ENCODE measurements at regions not wholly inside any gene's neighbourhood (a gene's known extent, or its start where the extent isn't known, plus 50 kb on each side); places are given as distances from the start of the nearest gene placed in this dataset.

- TF ChIP-seq CTCF (IDR thresholded peaks at IDR 0.05; ENCODE audit: low read length) (no peak), EZH2phosphoT487 (IDR thresholded peaks at IDR 0.05; ENCODE audit: low read length) (no peak), EZH2 (optimal IDR thresholded peaks at IDR 0.05; ENCODE audit: low read depth, low read length) (no peak)
Measured at GRCh38 chr6:132054525-132054924, 103.4 kb upstream of the CCN2 start.

All from MM.1S (cell line).